ENCODE measurements at regions not wholly inside any gene's neighbourhood (a gene's known extent, or its start where the extent isn't known, plus 50 kb on each side); places are given as distances from the start of the nearest gene placed in this dataset.

DNA sequence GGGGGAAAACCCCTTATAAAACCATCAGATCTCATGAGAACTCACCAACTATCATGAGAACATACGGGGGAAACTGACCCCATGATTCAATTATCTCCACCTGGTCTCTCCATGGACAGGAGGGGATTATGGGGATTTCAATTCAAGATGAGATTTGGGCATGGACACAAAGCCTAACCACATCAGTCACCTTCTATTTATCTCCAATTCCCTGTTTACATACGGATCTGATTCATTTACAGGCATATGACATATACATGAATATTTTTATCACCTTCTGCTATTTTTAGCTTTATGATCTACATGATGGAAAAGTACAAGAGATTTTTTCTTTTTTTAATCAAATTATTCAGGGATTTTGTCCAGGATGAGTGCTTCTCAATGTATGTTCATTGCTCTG is 944.5 kb downstream of the REEP3 start:
- no peak for DNase-seq

DNA sequence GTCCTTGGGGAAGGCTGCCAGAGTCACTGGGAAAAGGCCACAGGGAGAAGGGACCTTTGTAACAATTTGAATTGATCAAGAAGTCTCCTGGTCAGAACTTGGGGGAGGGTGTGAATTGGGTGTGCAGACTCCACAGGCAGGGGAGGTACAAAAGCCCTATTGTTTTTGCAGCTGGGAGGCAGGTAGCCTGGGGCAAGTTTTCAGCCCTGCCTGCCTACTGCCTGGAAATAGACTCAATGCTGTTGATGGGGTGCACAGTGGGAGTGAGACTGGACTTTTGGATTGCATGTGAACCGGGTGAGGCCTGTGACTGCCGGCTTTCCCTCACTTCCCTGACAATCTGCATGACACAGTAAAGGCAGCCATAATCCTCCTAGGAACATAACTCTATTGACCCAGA is 947.0 kb downstream of the REEP3 start:
- DNase-seq, result no peak

DNA sequence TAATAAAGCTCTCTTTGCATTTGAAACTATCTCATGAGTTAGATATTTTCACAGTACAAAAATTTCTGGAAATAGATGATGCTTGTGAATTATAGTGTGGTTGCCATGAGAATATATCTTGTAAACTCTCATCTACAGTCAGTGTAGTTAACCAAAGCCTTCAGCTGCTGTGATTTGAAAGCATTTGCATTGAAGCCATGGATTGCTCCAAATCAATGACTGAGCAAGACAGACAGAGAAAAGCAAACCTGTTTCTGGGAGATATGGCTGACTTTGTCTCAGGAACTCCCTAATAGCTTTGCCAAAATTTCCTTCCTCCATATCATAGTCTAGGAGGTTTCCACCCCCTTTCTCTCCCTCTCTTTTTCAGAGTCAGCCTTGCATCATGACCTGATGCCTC is 955.3 kb downstream of the REEP3 start:
- no peak for DNase-seq

DNA sequence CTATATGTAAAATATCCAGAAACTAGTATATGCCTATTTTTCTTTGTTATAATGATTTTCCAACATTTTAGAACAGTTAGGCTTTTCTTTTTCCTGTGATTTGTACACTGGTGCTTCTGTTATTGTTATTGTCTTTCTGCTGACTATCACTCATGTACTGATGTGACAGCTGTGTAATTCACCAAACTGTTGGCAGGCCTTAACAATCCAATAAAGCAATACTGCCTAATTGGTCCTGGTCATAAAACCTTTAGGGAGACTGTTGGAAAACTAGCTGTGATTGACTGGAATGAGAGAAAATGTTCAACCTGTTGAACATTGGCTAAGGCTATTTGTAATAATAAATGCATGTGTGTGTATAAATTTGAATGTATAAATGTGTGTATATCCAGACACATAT is 956.6 kb downstream of the REEP3 start:
- no peak for DNase-seq

DNA sequence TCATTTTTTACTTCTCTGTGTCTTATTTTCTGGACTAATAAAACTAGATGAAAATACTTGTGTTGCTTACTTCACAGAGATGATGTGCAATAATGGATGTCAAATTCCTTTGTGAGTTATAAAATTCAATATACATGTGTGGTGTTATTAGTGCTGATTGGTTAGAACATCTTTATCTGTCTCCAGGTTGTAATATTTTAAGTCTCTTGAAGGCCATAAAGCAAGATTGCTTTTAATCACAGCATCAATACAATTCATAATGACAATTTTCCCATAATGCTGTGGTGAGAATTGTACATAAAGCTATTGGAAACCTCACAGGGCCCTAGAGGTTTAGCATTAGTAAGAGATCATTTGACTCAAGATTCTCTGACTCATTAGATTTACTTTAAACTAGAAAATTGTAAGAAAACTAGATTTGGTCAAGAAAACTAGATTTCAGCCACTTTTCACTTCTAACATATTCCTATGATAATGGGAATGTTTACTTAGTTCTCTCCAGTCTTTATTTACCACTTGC is 963.7 kb downstream of the REEP3 start:
- no peak for DNase-seq

DNA sequence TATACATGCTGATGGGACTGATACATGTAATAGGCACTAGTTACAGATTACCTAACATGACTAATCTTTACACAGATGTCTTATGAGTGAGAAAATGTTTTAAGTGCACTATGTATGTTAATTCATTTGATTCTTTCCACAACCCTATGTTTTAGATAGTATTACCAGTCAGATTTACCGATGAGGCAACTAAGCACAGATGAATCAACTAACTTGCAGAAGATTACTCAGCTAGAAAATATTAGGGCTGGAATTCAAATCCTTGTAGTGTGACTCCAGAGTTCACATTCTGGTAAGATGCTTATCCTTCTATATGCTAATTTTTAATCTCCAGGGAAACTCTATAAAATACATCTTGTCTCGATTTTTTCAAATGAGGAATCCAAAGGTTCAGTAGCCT is 964.9 kb downstream of the REEP3 start:
- DNase-seq, result no peak

DNA sequence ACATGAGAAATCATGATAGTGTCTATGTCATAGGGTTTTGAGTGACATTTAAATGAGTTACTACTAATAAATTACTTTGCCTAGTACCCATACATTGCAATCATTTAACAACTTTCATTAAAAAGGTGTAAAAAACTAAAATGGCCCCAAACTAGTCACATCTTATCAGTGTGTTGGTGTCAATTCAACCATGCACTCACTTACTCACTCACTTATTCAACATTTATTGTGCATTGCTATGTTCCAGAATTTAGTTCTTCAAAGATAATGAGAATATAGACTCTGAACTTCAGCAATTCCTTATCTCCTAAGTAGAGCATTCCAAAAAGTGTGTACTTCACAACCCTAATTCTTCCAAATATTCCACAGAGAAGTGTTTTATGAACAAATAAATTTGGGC is 965.7 kb downstream of the REEP3 start:
- DNase-seq, result no peak

DNA sequence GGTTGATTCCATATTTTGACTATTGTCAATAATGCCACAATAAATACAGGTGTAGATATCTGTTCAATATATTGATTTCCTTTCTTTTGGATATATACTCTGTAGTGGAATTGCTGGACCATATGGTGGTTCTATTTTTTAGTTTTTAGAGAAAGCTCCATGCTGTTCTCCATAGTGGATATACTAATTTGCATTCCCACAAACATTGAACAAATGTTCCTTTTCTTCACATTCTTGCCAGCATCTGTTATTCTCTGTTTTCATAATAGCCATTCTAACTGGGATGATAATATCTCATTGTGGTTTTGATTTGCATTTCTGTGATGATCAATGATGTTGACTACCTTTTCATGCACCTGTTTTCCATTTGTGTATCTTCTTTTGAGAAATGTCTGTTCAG is 973.7 kb downstream of the REEP3 start:
- DNase-seq, result no peak

DNA sequence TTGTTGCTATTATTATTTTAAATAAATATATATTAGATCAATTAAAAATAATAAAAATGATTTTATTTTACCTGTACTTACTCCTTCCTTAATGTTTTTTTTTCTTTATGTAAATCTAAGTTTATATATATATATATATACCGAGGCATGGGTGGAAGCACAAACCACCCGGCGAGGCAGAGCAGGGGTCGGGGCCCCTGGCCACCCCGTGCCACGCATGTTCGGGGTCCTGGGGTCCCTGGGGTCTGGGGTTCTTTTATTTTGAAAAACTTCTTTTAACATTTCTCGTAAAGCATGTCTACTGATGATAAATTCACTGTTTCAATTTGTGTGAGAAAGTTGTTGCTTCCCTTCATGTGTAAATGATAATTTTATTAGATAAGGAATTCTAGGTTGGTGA is 976.1 kb downstream of the REEP3 start:
- no peak for DNase-seq

DNA sequence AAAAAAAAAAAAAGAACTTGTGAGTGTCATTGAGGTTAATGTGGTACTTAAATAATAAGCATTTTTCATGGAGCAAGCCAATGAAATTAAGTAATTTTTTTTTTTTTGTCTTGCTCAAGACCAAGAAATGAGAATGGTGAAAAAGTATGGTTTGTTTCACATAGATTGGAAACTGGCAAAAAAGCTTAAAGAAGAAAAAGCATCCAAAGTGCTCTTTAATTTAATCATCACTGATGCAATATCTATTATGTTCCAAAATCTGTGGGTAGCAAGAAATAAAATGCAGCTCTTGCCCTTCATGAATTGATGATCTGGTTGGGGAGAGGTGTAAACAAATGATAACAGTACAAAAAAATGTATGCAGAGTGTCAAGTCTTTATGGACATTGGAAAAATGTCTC is 980.6 kb downstream of the REEP3 start:
- no peak for DNase-seq

DNA sequence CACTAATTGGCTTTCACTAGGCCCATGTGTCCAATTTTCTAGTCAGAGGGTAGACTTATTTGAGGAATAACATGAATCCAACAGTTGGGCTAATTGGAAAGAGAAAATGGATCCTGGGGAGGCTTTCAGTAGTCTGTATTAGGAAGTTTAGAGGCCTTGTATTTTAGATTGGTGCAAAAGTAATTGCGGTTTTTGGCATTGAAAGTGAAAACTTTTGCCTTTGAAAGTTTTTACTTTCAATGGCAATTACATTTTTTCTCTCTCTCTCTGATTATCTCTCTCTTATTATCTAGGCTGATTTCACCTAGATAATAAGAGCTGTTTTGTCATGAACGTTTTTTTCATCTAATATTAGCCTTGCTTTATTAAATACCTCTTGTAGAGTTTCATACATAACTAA is 981.7 kb downstream of the REEP3 start:
- no peak for DNase-seq

DNA sequence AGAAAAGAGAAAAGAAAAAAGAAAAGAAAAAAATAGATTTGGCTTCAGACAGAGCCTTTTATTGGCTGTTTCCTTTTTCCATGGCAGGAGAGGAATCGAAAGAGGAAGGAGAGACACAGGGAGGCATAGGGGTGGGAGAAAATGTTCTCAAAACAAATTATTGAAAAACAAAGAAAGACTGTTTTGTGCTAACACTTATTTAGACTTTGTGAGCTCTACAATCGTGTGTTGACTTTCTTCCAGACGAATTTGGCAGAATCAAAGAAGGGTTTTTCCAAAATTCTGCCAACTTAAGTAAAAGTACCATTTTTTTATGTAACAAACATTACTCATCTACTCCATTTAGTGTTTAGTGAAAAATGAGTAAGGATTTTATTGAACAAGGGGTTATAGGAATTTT is 982.2 kb downstream of the REEP3 start:
- no peak for DNase-seq

DNA sequence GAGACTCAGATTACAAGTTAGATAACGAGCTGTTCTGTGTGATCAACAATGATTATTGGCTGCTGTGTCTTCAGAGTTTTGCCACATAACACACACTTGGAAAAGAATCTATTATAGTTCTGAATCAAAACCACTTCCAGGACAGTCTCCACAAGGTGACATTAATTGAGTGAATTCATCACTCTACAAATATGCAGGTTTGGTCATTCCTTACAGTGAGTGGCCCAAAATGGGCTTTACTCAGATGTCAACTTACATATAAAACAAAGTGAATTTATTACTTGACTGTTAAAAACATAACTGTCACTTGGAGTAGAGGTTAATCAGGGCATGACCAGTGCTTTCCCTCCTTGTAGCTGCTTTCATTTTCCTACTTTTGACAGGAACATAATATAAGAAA is 984.3 kb downstream of the REEP3 start:
- no peak for DNase-seq

DNA sequence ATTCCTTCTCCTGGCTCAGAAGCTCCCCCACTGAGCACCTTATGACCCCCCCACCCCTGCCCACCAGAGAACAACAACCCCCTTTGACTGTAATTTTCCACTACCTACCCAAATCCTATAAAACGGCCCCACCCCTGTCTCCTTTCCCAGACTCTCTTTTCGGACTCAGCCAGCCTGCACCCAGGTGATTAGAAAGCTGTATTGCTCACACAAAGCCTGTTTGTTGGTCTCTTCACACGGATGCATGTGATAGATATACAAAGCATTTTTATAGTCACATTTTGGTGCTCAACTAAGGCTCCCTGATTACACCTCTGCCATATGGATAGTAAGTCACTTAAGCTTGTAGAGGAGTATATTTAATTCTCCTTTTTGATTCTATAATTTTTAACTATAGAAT is 985.8 kb downstream of the REEP3 start:
- no peak for DNase-seq

DNA sequence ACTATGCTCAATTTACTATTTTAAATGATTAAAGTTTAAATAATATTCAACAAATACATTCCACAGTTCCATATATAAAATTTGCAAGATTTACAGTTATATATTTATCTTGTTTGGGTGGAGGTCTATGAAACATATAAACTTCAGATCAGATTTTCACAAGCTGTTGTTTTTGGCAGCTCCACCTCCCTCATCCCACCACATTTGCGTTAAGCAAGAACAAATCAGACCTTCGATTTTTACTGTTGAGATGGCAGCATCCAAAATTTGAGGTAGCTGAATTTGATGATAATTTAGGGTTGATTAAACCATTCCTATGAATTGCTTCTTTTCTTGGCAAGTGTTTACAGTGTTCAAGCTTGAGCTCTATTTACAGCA is 986.4 kb downstream of the REEP3 start:
- DNase-seq, result no peak

DNA sequence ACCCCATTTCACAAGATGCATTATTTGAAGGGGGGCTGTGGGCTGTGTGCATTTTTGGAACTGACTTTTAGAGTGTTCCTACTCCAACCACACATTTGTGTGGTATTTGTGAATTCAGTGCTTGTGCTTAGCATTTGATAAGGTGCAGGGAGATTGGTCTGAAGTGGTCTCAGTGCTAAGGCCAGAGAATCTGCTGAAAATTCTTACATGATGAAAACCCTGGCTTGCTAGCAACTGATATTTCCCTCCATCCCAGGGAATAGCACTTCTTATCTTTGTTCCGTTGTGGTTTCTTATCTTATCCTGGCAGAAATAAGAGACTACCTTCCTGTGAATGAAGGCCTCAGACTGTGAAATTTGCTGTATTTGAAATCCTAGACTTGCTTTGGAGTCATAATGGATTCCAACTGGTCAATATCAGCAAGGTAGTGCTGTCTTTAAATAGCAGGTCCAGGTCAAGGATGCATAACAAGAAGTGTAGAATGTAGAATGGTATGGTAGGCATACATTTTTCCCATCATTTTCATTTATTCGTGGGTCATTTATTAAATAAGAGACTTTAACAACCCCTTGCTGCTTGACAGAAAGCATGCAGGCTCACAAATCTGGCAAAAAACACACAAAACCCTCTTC is 986.9 kb downstream of the REEP3 start:
- DNase-seq, result no peak

DNA sequence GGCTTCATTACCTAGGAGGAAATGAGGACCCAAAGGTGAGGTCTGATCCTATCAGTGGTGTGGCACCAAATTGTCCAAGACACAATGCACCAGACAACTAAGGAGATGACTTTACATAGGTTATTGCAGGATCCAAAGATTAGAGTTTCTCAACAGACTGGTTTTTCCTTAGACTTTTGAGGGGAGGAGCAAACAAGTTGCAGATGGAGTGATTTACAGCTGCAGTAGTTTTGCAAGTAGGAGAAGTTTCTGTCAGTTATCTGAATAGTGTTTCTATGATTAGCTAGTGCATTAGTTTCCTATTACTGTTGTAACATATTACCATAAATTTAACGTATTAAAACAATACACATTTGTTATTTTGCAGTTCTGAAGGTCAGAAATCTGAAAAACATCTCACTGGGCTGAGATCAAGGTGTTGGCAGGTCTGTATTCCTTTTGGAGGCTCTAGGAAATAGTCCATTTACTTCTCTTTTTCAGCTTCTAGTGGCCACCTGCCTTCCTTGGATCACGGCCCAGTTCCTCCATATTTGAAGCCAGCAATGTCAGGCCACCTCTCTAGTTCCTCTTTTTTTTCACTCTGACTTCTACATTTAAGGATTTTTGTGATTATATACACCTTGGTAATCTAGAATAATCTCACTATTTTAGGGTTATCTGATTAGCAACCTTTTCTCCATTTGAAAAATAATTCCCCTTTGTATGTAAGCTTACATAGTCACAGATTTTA is 994.9 kb downstream of the REEP3 start:
- DNase-seq, result no peak

DNA sequence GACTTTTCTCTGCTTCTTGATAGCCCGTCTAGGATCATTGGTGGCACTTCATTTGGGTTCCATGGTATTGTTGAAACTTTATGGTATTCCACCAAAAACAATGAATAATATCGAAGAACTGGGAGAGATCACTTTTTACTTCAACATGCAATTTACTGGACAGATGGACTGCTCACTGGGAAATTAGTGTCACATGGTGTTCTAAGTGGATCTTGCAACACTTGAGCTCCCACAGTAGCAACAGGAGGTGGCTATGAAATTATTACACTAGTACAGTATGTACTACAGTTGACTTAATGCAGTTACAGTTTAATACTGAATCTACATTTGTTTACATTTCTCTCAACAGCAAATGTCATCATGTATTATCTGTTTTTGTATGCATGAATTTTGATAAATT is 997.3 kb downstream of the REEP3 start:
- DNase-seq, result no peak

DNA sequence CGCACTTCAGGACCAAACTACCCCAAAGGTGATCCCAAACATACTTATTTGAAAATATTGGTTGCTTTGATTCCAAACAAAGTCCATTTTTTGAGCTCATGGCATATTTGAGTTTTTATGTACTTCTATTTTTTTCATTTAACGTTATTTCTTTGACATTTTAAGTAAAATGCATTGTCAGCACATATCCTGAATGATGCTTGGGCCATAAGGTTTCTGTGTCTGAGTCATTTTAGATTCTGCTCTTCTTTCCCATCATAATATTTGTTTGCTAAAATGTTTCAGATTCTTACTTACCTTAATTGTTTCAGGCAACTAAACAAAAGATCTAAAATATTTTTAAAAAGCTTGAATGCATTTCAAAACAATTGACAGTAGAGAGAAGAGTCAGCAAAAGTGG is 998.2 kb downstream of the REEP3 start:
- DNase-seq, result no peak

DNA sequence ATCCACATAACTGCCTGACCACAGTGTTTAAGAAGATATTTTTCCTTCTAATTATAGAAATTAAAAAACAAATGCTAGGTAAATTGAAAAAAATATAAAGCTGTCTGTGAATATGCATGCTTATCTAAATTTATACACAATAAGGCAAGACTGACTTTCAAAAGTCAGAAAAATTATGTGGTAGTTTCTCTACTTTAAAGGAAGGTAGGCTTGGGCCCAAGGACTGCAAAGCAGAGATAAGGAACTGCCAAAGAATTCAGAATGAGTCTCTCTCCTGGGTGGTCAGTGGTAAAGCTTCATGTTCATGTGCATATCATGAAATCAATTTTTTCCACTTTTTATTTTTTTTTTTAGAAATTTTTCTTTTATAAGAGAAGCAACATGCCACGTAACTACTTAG is 998.6 kb downstream of the REEP3 start:
- DNase-seq, result no peak

DNA sequence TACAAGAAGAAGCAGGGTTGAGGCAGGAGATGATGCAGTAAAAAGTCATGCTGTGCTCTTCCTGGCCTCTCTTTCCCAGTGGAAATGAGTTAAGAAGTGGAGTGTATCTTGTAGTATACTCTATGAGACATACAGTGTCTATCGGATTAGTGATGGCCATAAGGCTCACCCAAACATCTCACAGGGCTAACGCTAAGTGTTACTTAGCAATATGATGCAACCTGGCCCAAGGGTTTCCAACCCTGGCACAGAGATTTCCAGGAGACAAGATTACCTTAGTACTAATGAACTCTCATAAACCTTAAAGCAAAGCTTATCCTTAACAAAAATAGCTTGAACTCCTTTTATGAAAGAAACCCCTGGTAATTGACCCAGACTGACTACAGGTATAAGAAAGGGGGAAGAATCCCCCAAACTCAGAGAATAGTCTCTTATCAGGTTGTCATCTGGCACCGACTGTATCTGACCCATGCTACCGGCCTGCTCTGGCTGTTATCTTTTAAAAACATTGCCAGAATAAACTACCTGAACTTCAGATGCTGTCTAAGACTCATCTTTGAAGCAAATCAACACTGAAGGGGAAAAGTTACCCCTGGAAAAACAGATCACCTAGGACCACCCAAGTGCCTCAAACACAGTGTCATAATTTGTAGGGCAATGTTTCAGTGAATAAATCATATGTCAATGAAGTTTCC is 1002.0 kb downstream of the REEP3 start:
- no peak for DNase-seq

DNA sequence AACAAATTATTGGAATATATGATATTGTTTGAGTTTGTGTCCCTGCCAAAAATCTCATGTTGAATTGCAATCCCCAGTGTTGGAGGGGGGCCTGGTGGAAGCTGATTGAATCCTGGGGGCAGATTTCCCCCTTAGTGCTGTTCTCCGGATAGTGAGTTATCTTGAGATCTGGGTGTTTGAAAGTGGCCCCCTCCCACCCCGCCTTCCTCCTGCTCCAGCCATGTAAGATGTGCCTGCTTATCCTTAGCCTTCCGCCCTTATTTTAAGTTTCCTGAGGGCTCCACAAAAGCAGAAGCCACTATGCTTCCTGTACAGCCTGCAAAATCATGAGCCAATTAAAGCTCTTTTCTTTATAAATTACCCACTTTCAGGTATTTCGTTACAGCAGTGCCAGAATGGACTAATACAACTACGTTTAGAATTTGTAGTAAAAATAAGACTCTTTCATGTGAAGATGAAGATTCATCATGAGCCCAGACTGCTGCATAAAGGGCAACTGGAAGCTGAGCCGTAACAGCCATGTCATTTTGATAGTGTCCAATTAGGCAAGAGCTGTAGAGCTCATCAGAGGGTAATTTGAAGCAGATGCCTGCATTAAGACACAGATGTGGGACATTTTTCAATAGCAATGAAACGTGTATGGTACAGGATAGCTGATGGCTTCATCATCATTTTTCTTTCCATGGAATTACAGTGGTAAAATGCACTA is 1007.2 kb downstream of the REEP3 start:
- no peak for DNase-seq

DNA sequence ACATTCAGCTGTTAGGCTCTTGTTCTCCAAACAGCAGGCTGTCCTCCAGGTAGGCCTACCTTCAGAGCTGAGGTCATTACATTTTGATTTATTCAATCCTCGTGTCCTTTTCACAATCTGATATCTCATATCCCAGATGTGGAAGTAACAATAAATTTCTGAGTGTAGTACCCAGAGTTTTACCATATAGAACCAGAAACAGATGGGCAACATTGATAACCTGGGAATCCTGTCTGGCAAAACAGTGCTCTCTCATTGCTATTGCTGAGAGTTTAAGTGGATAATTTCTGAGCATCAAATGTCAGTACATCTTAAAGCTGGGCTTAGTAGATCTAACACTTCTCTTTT is 1007.8 kb downstream of the REEP3 start:
- DNase-seq, result no peak

DNA sequence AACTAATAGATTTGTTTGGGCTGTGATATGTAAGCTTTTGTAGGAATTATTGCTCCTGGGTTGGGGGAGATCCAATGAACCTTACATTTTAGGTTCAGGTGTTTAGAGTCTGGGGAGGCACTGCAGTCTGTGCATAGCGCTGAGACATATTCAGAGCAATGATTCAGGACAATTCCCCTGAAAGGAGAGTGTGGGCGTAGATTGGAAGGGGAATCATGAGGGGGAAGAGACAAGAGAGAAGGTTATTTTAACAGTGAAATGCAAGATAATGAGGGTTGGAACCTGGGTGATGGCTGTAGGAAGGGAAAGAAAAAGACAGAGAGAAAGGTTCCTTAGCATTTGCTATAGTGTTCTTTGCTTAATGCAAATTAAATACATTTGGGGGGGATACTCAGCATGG is 1013.4 kb downstream of the REEP3 start:
- DNase-seq, result no peak

Data from stimulated activated CD4-positive, alpha-beta T cell treated with anti-CD3 and anti-CD28 coated beads, Interleukin-15, amount 100 ng/mL, for 24 hours (primary cell).